ENCODE measurements at regions not wholly inside any gene's neighbourhood (a gene's known extent, or its start where the extent isn't known, plus 50 kb on each side); places are given as distances from the start of the nearest gene placed in this dataset.
"Not testable (repeated sequence)": the region's sequence is repeated elsewhere in the genome, so short reads cannot be mapped to it uniquely, and the experiment has no call there.

GRCh38 chrX:140447150-140447549, 57.7 kb downstream of the SOX3 start:
- no peak for DNase-seq

DNA sequence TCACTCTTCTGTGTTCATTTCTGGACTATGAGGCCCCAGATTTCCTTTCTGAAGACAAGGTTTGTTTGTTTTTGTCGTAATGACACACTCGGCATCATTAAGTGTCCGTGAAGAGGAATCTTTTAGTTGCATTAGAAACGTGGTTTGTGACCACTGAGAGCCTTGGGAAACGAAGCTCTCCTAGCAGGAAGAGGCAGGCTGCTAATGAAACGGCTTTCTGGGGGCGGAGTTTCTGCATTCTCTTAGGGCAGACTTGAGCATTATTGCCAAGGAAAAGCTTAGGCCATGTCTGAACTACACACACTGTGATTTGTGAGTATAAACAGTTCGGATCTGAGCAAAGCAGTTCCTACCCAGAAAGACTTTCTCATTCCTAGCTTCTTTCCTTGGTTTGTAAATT, 64.0 kb downstream of the SOX3 start:
- peak; percentile 15 for DNase-seq

DNA sequence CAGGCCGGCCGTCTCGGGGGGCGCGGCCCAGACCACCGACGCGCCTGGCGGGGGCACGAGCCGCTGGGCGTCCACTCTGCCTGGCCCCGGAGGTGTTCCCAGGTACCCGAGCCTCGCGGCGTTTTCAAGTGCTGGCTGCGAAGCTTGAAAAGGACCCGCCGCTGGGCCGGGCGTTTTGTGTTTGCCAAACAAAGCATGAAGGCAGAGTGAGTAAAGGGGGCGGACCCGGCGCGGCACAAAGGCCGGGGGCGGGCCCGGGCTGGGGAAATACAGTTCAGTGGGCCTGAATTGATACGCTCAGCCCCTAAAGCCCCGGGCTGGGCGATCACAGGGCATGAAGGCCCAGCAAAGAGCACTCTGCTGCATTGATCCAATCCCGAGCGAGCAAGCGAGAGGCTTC, 65.4 kb downstream of the SOX3 start:
- peak; percentile 18 for DNase-seq

DNA sequence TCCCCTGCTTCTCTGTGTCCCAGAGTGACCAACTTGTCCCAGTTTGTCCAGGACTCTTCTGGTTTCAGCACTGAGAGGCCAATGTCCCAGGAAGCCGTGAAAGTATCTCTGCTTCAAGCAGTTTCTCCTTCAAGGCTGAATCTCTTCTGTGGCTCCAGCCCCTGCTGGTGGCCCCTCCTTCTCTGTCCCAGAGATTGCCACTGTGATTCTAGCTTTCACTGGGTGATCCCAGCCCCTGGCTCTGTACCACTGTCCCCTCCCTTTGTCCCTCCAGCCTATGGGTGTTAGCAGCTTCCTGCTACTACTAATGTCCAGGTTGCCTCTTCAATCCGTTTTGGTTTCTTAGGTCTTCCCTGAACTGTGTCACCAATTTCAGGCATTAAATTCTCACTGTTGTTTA, 70.5 kb downstream of the SOX3 start:
- no peak for DNase-seq

DNA sequence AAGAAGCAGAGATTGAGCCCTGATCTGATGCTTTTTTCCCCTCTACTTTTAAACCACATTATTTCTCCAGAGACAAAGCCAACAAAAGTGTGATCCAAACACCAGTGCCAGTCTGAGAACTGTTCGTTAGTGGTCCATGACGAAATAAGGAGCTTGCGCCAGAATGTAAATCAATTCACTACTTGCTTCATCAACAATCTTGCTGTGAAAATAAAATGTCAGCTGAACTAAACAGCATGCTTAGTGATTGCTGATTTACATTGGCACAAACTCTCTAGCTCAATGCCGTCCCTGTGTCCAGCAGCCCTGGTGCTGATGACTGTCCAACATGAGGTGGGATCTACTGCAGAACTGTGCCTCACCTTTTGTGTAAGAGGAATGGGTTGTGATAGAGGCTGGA, 71.3 kb downstream of the SOX3 start:
- no peak for DNase-seq

DNA sequence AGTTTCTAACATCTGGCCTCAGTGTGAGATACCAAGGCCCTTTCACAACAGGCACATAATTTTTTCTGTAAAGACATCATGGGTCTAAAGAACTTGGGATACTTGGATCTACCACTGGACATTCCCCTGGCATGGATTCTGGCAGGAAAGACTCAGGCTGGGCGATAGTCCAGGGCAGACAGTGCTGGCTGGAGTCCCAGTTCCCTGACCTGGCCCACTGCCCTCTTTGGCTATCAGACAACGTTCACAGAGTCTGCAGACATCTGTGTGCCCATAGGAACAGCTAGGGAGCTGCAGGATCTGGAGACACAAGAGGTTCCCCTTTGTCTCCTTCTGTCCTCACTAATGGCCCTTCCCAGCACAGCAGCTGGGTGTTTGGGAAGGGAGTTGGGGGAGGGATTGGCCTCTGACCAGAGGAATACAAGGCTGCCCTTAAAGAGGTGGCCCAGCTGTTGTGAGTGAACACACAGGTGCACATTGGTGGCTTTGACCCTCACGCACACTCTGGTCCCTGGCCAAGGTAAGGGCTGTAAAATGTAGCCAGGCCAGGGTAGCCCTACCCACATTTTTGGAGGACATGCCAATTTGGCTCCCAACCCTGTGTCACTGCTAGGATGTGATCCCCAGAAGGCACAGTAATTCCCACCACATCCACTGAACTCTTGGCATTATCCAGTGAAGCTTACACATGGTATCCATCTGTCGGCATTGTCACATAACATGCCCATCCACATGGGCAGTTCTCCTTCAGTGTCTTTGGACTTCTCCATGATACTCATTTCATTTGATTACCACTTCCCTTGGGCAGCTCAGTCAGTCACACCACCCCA, 72.3 kb downstream of the SOX3 start:
- DNase-seq = peak; percentile 45

DNA sequence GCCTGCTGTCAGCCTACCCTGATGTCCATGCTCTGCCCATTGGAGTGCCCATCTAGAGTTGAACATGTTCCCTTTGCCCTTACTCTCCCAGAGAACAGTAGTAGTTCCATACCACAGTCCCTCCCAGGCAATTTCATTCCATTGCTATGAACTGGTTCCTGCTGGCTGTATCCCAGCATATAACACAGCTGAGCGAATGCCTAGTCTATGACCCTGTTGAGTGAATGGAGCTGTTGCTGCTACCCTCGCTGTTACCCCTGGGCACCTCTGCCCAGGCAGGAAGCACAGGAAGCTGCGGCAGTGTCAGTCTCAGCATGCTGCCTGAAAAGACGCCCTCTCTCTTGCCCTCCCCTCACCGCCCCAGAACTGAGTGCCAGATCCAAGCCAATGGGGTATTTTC, 73.3 kb downstream of the SOX3 start:
- DNase-seq = no peak

DNA sequence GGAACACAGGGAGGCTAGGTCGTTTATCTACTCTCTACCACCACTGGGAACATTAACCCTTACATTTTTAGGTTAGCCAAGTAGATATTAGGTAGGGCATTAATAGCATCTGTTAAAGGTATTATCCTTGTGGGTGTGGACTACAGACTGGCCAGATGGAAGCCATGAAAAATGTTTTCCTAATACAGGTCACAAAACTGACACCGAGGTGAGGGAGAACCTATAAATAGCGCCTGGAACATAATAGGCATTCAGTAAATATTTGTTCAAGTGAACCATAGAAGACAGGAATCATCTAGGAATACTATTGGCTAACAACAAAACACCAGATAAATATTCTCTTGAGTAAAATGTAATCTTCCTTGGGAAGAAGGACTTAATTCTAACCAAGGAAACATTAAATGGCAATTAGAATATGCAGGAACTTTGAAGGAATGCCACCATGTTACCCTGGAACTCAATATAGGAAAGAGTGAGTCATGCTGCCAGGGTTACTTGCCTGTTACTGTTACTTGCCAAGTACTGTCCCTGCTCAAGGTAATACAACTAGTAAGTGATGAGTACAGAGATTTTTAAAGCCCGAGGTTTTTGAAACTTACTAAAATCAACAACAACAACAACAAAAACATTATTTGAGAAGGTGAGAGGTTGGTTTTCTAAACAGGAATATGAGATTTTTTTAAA, 79.0 kb downstream of the SOX3 start:
- DNase-seq = no peak

- no peak for DNase-seq
Measured at GRCh38 chrX:140422501-140422900, 82.4 kb downstream of the SOX3 start.

- DNase-seq = not testable (repeated sequence)
Measured at GRCh38 chrX:140402131-140402530, 102.7 kb downstream of the SOX3 start.

DNA sequence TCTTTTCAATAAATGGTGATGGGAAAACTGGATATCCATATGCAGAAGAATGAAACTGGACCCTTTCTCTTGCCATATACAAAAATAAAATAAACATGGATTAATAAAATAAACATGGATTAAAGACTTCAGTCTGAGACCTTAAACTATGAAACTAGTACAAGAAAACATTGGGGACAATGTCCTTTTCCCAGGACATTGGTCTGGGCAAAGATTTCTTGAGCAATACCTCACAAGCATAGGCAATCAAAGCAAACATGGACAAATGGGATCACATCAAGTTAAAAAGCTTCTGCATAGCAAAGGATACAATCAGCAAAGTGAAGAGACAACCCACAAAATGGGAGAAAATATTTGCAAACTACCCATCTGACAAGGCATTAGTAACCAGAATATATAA, 108.5 kb downstream of the SOX3 start:
- not testable (repeated sequence) for DNase-seq

- no peak for DNase-seq
Measured at GRCh38 chrX:140393507-140393906, 111.4 kb downstream of the SOX3 start.

- no peak for DNase-seq
Measured at GRCh38 chrX:140391313-140391712, 113.6 kb downstream of the SOX3 start.

- DNase-seq = no peak
Measured at GRCh38 chrX:140389331-140389730, 115.5 kb downstream of the SOX3 start.

DNA sequence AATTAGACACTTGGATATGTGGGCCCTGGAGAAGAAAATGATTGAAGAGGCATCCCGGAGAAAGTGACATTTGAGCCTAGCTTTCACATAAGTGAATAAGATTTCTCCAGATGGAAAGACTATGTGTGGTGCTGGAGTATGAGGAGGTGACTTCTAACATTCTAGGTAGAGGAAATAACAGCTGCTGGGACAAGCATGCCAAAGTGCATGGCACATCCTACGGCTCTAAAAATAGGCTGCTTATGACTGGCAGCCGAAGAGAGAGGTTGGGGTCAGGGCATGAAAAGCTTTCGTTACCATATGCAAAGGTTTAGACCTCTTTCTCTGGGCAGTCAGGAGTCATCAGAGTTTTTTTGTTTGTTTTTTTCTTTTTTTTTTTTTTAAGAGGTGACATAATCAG, 142.0 kb downstream of the SOX3 start:
- no peak for DNase-seq

DNA sequence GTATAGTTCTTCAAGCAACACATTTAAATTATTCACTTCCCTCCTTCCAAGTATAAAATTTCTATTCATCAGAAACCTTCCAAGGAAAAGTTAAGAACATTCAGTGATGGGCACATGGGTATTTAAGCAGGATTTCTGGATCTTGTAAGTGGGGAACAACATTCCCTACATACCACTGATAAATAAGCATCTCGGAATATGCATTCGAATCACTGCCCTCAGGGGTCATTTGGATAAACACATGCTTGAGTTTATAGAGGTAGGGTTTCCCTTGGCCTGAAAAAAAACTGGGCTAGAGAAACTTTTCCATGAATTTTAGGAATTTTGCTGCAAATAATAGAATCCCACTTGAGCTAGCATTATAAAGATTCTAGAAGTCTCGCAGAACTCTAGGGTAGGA, 143.9 kb downstream of the SOX3 start:
- DNase-seq = no peak

GRCh38 chrX:140360284-140360683, 144.6 kb downstream of the SOX3 start:
- no peak for DNase-seq

DNA sequence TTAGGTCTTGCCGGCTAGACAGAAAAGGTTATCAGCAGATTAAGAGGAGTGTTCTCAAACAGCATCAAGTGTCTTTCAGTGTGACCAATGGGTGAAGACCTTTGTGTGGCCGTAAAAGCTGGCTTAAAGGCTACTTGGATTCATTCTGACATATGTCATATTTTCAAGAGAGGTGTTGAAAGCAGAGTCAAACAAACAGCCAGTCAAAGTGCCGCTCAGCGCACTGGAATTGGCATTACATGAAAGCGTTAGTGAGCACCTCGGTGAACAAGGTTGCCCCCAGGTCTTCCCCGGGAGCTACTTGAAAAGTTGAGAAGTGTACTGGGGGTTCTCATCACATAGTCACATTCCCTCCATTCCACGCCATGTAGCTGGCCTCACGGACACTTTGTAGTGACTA, 148.9 kb downstream of the SOX3 start:
- DNase-seq = no peak

- DNase-seq = no peak
Measured at GRCh38 chrX:140355429-140355828, 149.4 kb downstream of the SOX3 start.

- no peak for DNase-seq
Measured at GRCh38 chrX:140354431-140355120, 150.3 kb downstream of the SOX3 start.

DNA sequence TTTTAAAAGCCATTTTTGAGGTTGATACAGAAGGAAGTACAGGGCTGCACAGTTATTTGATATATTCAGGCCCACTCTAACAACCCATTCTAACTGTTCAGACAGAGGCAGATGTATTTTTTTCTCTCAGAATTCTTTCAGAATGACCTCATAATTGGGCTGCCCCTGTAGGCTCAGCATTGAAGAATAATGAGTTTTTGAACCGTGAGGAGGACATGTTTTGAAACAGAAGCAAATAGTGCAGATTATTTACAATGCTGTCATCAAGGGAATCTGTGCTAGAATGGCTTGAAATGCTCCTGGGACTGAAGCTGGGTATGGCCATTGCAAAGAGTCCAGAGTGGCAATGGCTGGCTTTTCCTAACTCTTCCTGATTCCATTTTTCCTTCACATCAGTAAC, 158.1 kb downstream of the SOX3 start:
- no peak for DNase-seq

DNA sequence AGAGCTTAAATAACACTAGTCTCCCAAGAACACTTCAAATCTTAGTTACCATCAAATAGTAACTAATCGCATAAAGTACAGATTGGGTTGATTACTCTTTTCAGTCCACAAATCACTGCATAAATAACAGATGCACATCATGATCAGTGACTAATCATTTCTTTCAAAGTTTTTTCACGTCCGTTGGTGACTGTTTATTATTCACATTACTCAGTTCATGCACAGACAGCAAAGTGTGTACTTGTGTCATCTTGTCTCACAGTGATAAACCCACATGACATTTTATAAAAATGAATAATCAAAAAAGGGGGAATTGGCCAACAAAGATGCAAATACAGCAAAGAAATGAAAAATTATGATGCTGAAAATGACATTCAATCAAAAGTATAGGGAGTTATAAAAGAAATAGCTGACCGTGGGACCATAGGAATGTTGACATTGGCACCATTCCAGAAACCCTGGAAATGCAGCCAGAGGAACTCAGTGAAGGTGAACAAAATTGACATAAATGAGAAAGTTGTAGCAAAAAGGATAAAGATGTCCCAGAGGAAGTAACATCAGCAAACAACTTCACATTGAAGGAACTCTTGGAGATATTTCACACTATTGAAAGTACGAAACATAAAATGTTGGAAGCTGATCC, 161.5 kb downstream of the SOX3 start:
- no peak for DNase-seq

DNA sequence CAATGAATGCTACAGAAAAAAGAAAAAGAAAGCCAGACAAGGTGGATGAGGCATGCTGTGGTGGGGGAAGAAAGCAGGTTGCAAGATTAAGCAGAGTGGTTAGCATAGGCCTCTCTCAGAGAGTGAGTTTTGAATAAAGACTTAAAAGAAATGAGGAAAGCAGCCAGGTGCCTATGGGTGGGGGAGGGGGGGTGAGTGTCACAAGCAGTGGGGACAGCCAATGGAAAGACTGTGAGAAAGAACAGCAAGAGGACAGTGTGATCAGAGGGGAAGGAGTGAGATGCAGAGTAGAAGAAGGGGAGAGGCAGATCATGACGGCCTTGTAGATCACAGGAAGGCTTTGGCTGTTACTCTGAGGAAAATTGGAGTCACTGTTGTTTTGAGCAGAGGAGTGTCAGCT, 162.5 kb downstream of the SOX3 start:
- no peak for DNase-seq

Measured in right hindlimb (tissue), 1 donor.